Posterior cingulate gyrus (tissue), 11 donors: ENCODE measurements at regions not wholly inside any gene's neighbourhood (a gene's known extent, or its start where the extent isn't known, plus 50 kb on each side); places are given as distances from the start of the nearest gene placed in this dataset.
A peak's percentile ranks its signal among the peaks of the same experiment; 100 is the strongest.
"Not testable (repeated sequence)": the region's sequence is repeated elsewhere in the genome, so short reads cannot be mapped to it uniquely, and the experiment has no call there.

Experiments
- DNase-seq, 10 donors: peaks; one replicate each; pipeline versions ENCODE4 v3.0.0 to v3.0.0-alpha.2; 2020 to 2021; ENCODE audit warnings: mixed read lengths in 3 of 10
- intact Hi-C: fragments of 100-400 bp; cut with DNase I; formaldehyde crosslinking; loops from one replicate; pipeline ENCODE4 v1.15.1; 2023

GRCh38 chr15:70579766-70580165 lies 183.6 kb downstream of the UACA start:
- intact Hi-C loops: no loop called here
- no peak for DNase-seq

GRCh38 chr15:70578196-70578595 lies 185.2 kb downstream of the UACA start:
- intact Hi-C loops: no loop called here
- DNase-seq: no peak

DNA sequence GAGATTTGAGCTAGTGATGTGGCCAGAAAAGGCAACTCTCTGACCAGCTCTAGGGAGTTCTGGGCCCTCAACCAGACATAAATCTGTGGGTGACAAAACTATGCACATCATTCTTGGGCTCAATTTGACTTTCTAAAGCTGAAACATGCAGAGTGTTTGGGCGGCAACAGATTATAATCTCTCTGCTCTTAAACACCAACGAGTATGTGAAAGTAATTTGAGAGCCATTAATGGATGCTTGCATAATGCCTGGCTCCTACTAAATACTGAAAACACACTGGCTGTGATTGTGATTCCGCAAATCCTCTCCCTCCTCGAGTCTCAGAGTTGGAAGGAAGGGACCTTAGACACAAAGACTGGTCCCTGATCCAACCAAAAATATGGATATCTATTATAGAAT lies 186.7 kb downstream of the UACA start:
- intact Hi-C loops: no loop called here
- DNase-seq: no peak

DNA sequence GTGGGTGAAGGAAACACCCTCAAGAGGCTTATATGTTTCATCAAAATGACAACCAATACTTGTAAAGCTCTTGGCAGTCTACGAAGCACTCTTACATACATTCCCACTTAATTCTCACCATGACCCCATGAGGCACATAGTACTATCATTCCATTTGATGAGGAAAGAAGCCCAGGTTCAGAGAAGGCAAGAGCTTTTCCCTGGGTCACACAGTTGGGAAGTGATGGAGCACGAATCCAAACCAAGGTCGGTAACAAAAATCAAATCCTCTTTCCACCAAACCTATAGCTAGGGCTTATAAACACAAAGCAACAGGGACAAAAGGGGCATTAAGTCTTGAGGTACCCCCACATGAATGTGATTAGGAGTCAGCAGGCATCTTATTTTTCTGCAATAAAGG lies 187.1 kb downstream of the UACA start:
- DNase-seq: no peak
- intact Hi-C loops: no loop called here

DNA sequence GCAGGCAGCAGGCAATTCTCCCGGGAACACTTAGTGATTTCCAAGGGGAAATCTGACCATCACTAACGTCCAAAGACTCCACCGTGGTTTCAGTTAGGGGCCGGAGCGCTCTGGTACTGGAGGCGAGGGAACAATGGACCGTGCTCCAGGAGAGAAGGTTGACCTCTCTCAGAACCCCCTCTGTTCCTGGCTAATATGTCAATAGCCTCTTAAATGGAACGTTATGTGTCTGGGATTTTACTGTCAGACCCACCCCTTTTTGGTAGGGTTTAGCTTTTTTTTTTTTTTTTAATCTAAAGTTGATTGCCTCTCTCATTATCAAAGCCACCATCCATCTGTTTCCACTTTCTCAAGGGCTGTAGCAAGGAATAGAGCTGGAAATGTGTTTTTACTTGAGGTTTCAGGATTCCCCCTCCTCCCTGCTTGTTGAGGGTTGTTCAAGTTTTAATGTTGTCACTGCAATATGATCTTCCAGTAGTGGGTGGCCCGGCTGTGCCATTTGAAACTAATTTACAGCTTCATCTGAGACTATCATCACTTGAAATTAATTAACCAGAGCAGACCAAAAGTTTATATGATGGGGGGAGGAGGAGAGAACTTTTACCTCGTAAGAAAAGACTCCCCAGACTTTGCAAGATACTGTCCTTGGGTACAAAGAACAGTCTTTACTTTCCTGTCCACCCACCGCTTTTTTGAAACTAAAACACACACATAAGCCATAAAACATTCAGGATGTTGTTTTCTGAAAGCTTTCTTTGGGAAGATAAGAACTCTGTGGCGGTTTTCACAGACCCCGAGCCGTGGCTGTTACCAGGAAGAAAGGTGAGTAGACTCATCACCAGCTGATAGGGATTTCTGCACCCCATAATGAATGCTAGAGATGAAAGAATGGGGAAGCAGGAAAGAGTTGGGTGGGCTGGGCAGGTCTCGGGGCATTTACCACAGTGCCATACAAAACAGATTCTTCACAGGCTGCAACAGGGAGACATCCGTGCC lies 187.8 kb downstream of the UACA start:
- intact Hi-C loops: no loop called here
- no peak for DNase-seq

- intact Hi-C loops, DNase-seq: not testable (repeated sequence)
These were observed 189.0 kb downstream of the UACA start for GRCh38 chr15:70574325-70574724.

DNA sequence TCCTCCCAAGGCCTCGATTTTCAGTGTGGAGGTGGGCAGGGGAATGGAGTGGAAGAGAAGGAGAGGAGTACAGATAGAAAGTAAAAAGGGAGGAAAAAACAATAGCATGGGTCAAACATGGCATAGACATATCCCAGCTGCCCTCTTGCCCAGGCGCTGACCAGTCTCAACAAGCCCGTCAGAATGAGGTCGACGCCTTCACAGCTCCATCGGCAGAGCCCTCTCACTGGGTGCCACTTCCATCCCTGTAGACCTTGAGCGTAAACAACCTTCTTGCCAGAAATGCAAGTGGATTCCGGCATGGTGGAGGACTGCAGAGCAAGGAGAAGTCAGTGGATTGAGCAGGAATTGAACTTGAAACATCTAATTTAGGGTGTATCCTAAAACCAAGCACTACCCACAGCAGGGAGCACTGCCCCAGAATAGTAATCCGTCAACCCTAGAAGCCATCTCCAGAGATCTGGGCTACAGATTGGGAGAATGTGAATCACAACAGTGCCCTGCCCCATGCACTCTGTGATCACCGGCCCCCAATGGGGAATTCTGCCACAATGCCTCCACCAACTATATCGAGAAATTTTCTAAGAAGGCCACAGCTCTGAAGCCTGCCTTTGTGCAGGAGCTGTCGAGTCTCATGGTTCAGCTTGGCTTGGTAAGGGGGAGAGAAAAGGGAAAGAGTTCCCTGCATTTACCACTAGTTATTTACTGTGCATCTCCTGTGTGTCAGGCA lies 190.1 kb downstream of the UACA start:
- intact Hi-C loops: no loop called here
- no peak for DNase-seq

- intact Hi-C loops: loop anchor here (2.0 to 10.0 kb wide), 2 partner anchors 67 to 155 kb away; no protein-coding TSS in a partner anchor
- no peak for DNase-seq
These were observed 193.6 kb downstream of the UACA start for GRCh38 chr15:70569714-70570231.

DNA sequence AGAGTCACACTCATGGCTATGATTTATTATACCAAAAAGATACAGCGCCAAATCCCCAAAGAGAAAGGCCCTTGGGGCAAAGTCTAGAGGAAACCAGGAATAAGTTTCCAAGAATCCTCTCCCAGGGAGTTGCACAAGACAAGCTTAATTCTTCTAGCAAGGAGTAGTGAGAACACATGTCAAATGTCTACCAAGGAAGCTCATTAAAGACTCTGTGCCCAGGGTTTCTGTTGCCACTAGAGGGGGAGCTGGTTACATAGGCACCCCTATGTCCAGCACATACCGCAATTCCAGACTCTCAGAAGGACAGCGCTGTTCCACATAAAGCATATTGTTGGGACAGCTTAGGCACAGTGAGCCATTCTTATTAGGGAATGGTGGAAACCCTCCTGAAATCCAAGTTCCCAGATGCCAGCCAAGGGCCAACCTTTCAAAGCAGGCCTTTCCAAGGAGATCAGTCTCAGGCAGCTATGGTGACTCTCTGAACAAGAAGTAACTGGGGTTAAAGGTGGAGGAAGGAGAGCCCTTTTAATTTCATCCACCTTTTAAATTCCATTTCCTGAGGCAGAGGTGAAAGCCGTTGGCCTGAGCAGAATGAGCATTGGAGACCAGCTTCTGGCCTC lies 194.2 kb downstream of the UACA start:
- DNase-seq: peak in 4 of 10 donors; percentile 17 to 58 (median 26)
- intact Hi-C loops: loop anchor here (2.0 to 10.0 kb wide), 2 partner anchors 68 to 156 kb away; no protein-coding TSS in a partner anchor

DNA sequence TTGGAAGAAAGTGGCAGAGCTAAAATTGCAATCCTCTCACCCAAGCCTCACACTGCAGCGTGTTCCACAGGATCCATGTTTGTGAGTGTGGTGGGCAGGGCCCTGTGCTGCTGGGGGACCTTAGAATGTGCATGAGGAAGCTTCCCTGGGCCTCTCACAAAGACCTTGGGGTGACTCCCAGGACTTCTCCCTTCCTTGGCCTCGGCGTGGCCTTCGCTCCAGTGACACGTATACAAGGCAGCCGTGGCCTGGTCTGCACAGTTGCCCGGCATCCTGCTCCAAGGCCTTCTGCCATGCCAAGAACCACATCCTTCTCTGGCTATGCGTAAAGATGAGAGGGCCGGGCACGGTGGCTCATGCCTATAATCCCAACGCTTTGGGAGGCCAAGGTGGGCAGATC lies 196.4 kb downstream of the UACA start:
- no peak for DNase-seq
- intact Hi-C loops: loop anchor here (10.0 kb wide), 1 partner anchor 158 kb away; no protein-coding TSS in a partner anchor

- intact Hi-C loops: loop anchor here (10.0 kb wide), 1 partner anchor 159 kb away; no protein-coding TSS in a partner anchor
- DNase-seq: no peak
These were observed 197.1 kb downstream of the UACA start for GRCh38 chr15:70566047-70566835.

GRCh38 chr15:70563561-70564095 lies 199.7 kb downstream of the UACA start:
- DNase-seq: no peak
- intact Hi-C loops: loop anchor here (10.0 kb wide), 1 partner anchor 161 kb away; no protein-coding TSS in a partner anchor

DNA sequence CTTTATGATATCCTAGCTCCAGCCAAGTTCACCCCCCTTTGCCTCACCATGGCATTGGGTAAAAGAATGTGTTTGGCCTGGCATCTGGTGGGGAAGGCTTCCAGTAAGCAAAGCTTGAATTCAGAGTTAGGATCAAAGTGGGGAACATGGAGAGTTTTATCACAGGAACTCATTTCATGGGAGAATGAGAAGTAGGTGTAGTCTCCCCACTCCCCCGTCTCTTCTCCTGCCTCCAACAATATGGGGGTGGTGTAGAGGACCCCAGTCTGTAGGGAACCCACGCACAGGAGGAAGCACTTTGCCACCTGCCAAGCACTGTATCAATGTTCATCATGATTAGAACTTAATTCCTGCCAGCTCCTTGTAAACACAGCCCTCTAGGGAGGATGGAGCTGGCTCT lies 200.5 kb downstream of the UACA start:
- DNase-seq: no peak
- intact Hi-C loops: loop anchor here (10.0 kb wide), 1 partner anchor 162 kb away; no protein-coding TSS in a partner anchor

- intact Hi-C loops: loop anchor here (10.0 kb wide), 1 partner anchor 163 kb away; no protein-coding TSS in a partner anchor
- DNase-seq: no peak
These were observed 201.5 kb downstream of the UACA start for GRCh38 chr15:70561885-70562284.

DNA sequence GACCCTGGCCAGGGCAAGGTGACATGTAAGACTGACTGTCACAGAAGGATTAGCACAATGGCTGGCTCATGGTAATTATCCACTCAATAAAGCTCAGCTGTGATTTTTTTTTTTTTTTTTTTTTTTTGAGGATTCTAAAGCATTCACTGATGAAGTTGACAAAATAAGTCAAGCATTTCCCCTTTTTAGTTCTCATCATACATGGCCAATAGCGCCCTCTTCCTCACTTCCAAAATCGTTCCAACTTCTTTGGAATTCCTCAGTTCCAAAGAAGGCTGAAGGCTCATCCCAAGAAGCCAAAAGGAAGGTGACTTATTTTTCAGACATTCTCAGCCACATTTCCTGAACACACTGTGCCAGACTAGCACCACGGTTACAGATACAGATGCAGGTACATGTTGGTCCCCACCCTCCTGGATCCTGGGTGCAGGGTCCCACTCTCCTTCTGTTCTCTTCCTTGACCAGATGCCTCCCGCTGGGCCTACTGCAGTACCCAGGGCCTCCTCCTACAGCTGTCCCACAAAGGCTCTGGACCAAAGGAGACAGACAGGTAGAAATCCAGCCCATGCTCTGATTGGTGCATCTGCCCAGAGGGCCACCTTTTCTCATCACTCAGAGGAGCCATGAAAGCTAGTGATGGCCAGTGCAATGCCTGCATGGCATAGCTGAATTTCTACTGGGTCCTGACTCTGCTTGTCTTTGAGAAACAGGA lies 202.6 kb downstream of the UACA start:
- intact Hi-C loops: loop anchor here (10.0 kb wide), 1 partner anchor 164 kb away; no protein-coding TSS in a partner anchor
- DNase-seq: no peak

- peak in 2 of 10 donors; percentile 14 to 87 for DNase-seq
- intact Hi-C loops: loop anchor here (10.0 kb wide), 1 partner anchor 165 kb away; no protein-coding TSS in a partner anchor
These were observed 203.8 kb downstream of the UACA start for GRCh38 chr15:70559265-70560239.
